ENCODE measurements at regions not wholly inside any gene's neighbourhood (a gene's known extent, or its start where the extent isn't known, plus 50 kb on each side); places are given as distances from the start of the nearest gene placed in this dataset.

- Histone ChIP-seq H3K4me2 (ENCODE audit: insufficient read depth, low read length) (no peak overlapping the region), H3K36me3 (ENCODE audit: control insufficient read depth, insufficient read depth, low read length) (no peaks in the 10 kb centered on the region), H3K4me1 (replicated peaks in 1 of 2; ENCODE audit: control insufficient read depth in 2 of 2, insufficient read depth in 2 of 2, low read length in 2 of 2) (no peaks in the 10 kb centered on the region), H3K9me1 (ENCODE audit: control insufficient read depth, insufficient read depth, low read length) (no peaks in the 10 kb centered on the region), H3K4me3 (no peak overlapping the region), H2AFZ (ENCODE audit: low read depth, low read length) (no peak overlapping the region), H4K20me1 (replicated peaks; ENCODE audit: control insufficient read depth, insufficient read depth, low read length) (no peaks in the 10 kb centered on the region), H3K9me3 (replicated peaks; ENCODE audit: control insufficient read depth, insufficient read depth, low read depth, low read length) (no peaks in the 10 kb centered on the region), H3K27ac (ENCODE audit: extremely low read depth, low read depth, low read length) (no peak overlapping the region), H3K27me3 (ENCODE audit: control insufficient read depth in 2 of 2, insufficient read depth in 2 of 2, low read length in 2 of 2) (no peaks in the 10 kb centered on the region), H3K9ac (ENCODE audit: insufficient read depth in 1 of 2, low read depth in 2 of 2, low read length in 2 of 2) (no peak overlapping the region), H3K79me2 (ENCODE audit: control insufficient read depth, insufficient read depth, low read length) (no peaks in the 10 kb centered on the region)
- in situ Hi-C loops (cut with MboI) (no loop called here), intact Hi-C loops (cut with micrococcal nuclease) (no loop called here)
- BruUV-seq (replicated peaks) = no TSS peak
- ATAC-seq (no peak), FAIRE-seq (no peak), DNase-seq (ENCODE audit: extremely low read depth in 1 of 4, low spot score in 3 of 4) (no peak)
- WGBS (ENCODE audit: insufficient coverage, low coverage, missing lambda C conversion rate) = 0% methylated on average over 9 of the region's 9 CpGs
- POLR2A ChIA-PET = no interaction called here
- CTCF ChIA-PET (ENCODE audit: low intra/inter-chr PET ratio) = no interaction called here
- TF ChIP-seq NCOA2 (IDR thresholded peaks at IDR 0.05; ENCODE audit: partially characterized antibody in 2 of 2) (no peak), NEUROD1 (IDR thresholded peaks at IDR 0.05; ENCODE audit: borderline replicate concordance, low read depth, low read length, partially characterized antibody) (no peak), ZBTB7A (IDR thresholded peaks at IDR 0.05; ENCODE audit: borderline replicate concordance, control insufficient read depth, low read depth, low read length) (no peak), LARP7 (IDR thresholded peaks at IDR 0.05) (no peak), PPARD (CRISPR knock-in tag; IDR thresholded peaks at IDR 0.05) (no peak), ZFP30 (CRISPR knock-in tag; IDR thresholded peaks at IDR 0.05; ENCODE audit: borderline replicate concordance) (no peak), ZEB2 (IDR thresholded peaks at IDR 0.05) (no peak), THAP12 (CRISPR knock-in tag; IDR thresholded peaks at IDR 0.05) (no peak), ETV1 (tag; conservative IDR thresholded peaks at IDR 0.05; ENCODE audit: low read depth) (no peak), HNRNPL (IDR thresholded peaks at IDR 0.05; ENCODE audit: low read depth, low read length) (no peak)
Measured at GRCh38 chr4:12703036-12703435, 781.1 kb downstream of the RAB28 start.

Data from K562 (cell line).